ENCODE measurements at regions not wholly inside any gene's neighbourhood (a gene's known extent, or its start where the extent isn't known, plus 50 kb on each side); places are given as distances from the start of the nearest gene placed in this dataset.

- intact Hi-C loops (cut with micrococcal nuclease; ENCODE audit: unreplicated experiment): no loop called here
- in situ Hi-C loops (cut with HindIII; ENCODE audit: low pct_unique_long_range_greater_than_20kb, low sequenced_read_pairs): no loop called here
- ATAC-seq: no peak
- no peak overlapping the region for H3K4me3 ChIP-seq (ENCODE audit: low read depth in 2 of 2, low read length in 2 of 2)
- CTCF ChIA-PET: no interaction called here
- no peak for DNase-seq (ENCODE audit: low read depth, low spot score)
- BruUV-seq (replicated peaks): no TSS peak
- POLR2A ChIA-PET: interaction anchor here (0.7 kb wide), 1 partner anchor 822 kb away, joined by 3 read pairs; no protein-coding TSS in a partner anchor
- no peaks in the 10 kb centered on the region for H3K27me3 ChIP-seq (ENCODE audit: control insufficient read depth, insufficient read depth, low read length)
- no peaks in the 10 kb centered on the region for H3K9me3 ChIP-seq (ENCODE audit: control insufficient read depth, insufficient read depth, low read depth, low read length)
- no peak overlapping the region for H3K27ac ChIP-seq (ENCODE audit: low read length)
- TF ChIP-seq CTCF (IDR thresholded peaks at IDR 0.05) (no peak), POLR2AphosphoS5 (IDR thresholded peaks at IDR 0.05; ENCODE audit: low read depth, low read length) (no peak), TCF7L2 (IDR thresholded peaks at IDR 0.05; ENCODE audit: low read depth, low read length) (no peak), SIN3A (IDR thresholded peaks at IDR 0.05; ENCODE audit: borderline replicate concordance, insufficient read depth, low read depth, low read length) (no peak)
- TF ChIP-seq, protein P1, sequence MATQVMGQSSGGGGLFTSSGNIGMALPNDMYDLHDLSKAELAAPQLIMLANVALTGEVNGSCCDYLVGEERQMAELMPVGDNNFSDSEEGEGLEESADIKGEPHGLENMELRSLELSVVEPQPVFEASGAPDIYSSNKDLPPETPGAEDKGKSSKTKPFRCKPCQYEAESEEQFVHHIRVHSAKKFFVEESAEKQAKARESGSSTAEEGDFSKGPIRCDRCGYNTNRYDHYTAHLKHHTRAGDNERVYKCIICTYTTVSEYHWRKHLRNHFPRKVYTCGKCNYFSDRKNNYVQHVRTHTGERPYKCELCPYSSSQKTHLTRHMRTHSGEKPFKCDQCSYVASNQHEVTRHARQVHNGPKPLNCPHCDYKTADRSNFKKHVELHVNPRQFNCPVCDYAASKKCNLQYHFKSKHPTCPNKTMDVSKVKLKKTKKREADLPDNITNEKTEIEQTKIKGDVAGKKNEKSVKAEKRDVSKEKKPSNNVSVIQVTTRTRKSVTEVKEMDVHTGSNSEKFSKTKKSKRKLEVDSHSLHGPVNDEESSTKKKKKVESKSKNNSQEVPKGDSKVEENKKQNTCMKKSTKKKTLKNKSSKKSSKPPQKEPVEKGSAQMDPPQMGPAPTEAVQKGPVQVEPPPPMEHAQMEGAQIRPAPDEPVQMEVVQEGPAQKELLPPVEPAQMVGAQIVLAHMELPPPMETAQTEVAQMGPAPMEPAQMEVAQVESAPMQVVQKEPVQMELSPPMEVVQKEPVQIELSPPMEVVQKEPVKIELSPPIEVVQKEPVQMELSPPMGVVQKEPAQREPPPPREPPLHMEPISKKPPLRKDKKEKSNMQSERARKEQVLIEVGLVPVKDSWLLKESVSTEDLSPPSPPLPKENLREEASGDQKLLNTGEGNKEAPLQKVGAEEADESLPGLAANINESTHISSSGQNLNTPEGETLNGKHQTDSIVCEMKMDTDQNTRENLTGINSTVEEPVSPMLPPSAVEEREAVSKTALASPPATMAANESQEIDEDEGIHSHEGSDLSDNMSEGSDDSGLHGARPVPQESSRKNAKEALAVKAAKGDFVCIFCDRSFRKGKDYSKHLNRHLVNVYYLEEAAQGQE (IDR thresholded peaks at IDR 0.05; ENCODE audit: insufficient read depth in 1 of 2, low read depth in 2 of 2, low read length in 1 of 2): no peak
- no peaks in the 10 kb centered on the region for H3K36me3 ChIP-seq (ENCODE audit: control insufficient read depth, insufficient read depth, low read length)
- H3K4me1 ChIP-seq (ENCODE audit: control insufficient read depth, insufficient read depth, low read length): no peaks in the 10 kb centered on the region
These were observed 216.2 kb upstream of the PLEKHG7 start for GRCh38 chr12:92486443-92487137.

DNA sequence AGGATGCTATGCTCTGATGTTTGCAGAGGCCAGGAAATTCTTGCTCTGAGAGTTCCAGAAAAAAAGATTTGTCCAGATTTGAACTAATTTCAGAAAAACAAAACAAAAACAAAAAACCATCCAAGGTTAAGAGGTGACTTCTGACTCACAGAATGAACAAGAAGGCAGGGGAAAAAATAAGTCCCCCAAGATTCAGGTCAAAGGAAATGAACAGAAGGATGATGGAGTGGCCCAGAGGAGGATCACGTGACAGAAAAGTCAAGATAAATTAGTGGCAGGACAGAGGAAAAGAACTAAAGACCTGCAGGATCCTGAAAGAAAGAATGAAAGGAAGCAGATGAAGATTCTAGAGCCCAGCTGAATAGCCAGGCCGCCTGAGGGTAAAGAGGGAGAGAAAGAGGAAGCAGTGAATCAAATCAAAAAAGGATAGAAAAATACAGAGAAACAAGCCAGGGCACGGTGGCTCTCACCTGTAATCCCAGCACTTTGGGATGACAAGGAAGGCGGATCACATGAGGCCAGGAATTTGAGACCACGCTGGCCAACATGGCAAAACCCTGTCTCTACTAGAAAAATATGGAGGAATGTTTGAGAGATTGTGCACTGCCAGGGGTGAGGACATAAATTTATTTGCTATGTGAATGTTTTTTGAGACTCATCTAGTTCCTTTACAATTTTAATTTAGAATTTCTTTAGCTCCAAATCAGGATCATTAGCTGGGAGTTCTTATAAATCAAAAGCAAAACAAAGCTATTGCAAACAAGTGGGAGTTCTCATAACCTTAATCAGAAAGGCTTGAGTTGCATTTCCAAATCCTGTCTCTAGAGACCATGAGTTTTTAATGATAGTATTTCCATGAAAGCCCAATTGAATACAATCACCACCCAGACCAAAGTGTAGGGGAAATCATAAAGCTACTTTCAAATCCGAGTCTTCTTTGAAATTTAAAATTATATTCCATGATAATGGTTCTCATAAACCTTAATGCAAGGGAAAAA is 217.1 kb upstream of the PLEKHG7 start:
- Histone ChIP-seq H3K4me1 (ENCODE audit: control insufficient read depth, insufficient read depth, low read length) (no peaks in the 10 kb centered on the region), H3K27me3 (ENCODE audit: control insufficient read depth, insufficient read depth, low read length) (no peaks in the 10 kb centered on the region), H3K4me3 (ENCODE audit: low read depth in 2 of 2, low read length in 2 of 2) (no peak overlapping the region), H3K9me3 (ENCODE audit: control insufficient read depth, insufficient read depth, low read depth, low read length) (no peaks in the 10 kb centered on the region), H3K36me3 (ENCODE audit: control insufficient read depth, insufficient read depth, low read length) (no peaks in the 10 kb centered on the region), H3K27ac (ENCODE audit: low read length) (no peak overlapping the region)
- ChIA-PET POLR2A (no interaction called here), CTCF (no interaction called here)
- in situ Hi-C loops (cut with HindIII; ENCODE audit: low pct_unique_long_range_greater_than_20kb, low sequenced_read_pairs) (no loop called here), intact Hi-C loops (cut with micrococcal nuclease; ENCODE audit: unreplicated experiment) (no loop called here)
- ATAC-seq (no peak), DNase-seq (ENCODE audit: low read depth, low spot score) (no peak)
- BruUV-seq (replicated peaks): no TSS peak
- no peak for TF ChIP-seq CTCF (IDR thresholded peaks at IDR 0.05)
- TF ChIP-seq, protein P1 (IDR thresholded peaks at IDR 0.05; ENCODE audit: insufficient read depth in 1 of 2, low read depth in 2 of 2, low read length in 1 of 2): no peak
- no peak for TF ChIP-seq POLR2AphosphoS5 (IDR thresholded peaks at IDR 0.05; ENCODE audit: low read depth, low read length)
- no peak for TF ChIP-seq SIN3A (IDR thresholded peaks at IDR 0.05; ENCODE audit: borderline replicate concordance, insufficient read depth, low read depth, low read length)
- no peak for TF ChIP-seq TCF7L2 (IDR thresholded peaks at IDR 0.05; ENCODE audit: low read depth, low read length)
